Neural crest cell (in vitro differentiated cells): ENCODE measurements at regions not wholly inside any gene's neighbourhood (a gene's known extent, or its start where the extent isn't known, plus 50 kb on each side); places are given as distances from the start of the nearest gene placed in this dataset.

ENCODE experiments used
- DNase-seq: peaks from one replicate; pipeline ENCODE4 v3.0.0; 2021; ENCODE audit warnings: low read depth, mixed read lengths, low spot score
- H3K27ac Mint-ChIP-seq: one replicate; pipeline ENCODE4 v1.8.0; 2021; ENCODE audit warnings: mild to moderate bottlenecking, mixed read lengths; ENCODE audit not compliant: unreplicated experiment
- H3K27me3 Mint-ChIP-seq: 2 replicates; pipeline ENCODE4 v1.8.0; 2021; ENCODE audit warnings: low read depth, mild to moderate bottlenecking, mixed read lengths
- H3K36me3 Mint-ChIP-seq: 2 replicates; pipeline ENCODE4 v1.8.0; 2021; ENCODE audit warnings: low read depth, mild to moderate bottlenecking, mixed read lengths
- H3K4me1 Mint-ChIP-seq: 2 replicates; pipeline ENCODE4 v1.8.0; 2021; ENCODE audit warnings: mixed read lengths
- H3K4me3 Mint-ChIP-seq: one replicate; pipeline ENCODE4 v1.8.0; 2021; ENCODE audit warnings: mild to moderate bottlenecking, mixed read lengths
- H3K9me3 Mint-ChIP-seq: 2 replicates; pipeline ENCODE4 v1.8.0; 2021; ENCODE audit warnings: mixed read lengths
- TF ChIP-seq, protein P1 (sequence below): fragments of 200-600 bp; sonication (generic); conservative IDR thresholded peaks from 2 replicates; pipeline ENCODE4 v1.5.0; 2021; ENCODE audit warnings: antibody characterized with exemption, mild to moderate bottlenecking

DNA sequence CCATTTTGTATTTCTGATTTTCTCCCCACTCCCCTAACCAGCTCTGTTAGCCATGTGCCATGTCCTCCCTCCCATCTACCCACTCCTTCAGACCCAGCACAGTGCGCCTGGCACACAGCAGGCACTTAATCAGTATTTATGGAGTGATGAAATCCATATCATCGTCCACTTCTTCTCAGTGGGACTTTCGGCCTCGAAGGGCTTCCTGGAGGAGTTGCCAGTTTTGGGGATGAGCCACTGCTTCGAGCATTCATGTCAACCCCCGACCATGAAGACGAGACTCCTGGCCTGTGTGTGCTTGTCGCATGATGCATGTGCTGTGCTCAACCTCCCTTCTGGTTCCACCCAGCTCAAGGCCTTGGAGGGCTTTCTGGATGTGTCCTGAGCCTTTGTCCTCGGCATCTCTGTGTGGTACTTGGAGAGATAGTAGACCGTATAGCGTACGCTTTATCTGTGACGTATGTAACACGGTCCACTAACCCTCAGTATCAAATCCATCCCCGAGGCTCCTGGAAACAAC is 119.5 kb upstream of the RTL1 start:
- Mint-ChIP-seq H3K9me3 (peaks cover 12% of the 10 kb centered on the region), H3K36me3 (peaks cover 2% of the 10 kb centered on the region), H3K27ac (no peak overlapping the region), H3K27me3 (no peaks in the 10 kb centered on the region), H3K4me1 (no peaks in the 10 kb centered on the region), H3K4me3 (no peak overlapping the region)
- TF ChIP-seq, protein P1, sequence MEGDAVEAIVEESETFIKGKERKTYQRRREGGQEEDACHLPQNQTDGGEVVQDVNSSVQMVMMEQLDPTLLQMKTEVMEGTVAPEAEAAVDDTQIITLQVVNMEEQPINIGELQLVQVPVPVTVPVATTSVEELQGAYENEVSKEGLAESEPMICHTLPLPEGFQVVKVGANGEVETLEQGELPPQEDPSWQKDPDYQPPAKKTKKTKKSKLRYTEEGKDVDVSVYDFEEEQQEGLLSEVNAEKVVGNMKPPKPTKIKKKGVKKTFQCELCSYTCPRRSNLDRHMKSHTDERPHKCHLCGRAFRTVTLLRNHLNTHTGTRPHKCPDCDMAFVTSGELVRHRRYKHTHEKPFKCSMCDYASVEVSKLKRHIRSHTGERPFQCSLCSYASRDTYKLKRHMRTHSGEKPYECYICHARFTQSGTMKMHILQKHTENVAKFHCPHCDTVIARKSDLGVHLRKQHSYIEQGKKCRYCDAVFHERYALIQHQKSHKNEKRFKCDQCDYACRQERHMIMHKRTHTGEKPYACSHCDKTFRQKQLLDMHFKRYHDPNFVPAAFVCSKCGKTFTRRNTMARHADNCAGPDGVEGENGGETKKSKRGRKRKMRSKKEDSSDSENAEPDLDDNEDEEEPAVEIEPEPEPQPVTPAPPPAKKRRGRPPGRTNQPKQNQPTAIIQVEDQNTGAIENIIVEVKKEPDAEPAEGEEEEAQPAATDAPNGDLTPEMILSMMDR: no peak
- DNase-seq: no peak

DNA sequence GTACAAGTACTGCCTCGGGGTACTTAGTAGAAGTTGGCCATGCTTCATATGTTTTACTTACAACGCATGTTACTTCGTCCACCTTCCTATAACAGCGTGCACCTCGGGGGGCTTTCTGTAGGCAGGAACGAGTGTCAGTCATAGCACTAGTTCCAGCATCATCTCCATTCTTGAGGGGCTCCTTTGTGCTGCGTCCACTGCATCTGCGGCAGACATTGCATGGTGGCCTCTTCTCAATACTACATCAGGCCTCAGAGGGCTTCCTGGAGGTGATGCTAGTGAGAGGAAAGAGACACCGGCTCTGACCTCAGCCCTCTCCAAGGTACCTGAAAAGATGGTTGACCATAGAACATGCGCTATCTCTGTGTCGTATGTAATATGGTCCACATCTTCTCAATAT is 121.2 kb upstream of the RTL1 start:
- H3K9me3 Mint-ChIP-seq: peaks cover 7% of the 10 kb centered on the region
- no peaks in the 10 kb centered on the region for H3K4me1 Mint-ChIP-seq
- no peaks in the 10 kb centered on the region for H3K27me3 Mint-ChIP-seq
- H3K36me3 Mint-ChIP-seq: peaks cover 2% of the 10 kb centered on the region
- no peak overlapping the region for H3K4me3 Mint-ChIP-seq
- TF ChIP-seq, protein P1: no peak
- no peak for DNase-seq
- no peak overlapping the region for H3K27ac Mint-ChIP-seq

DNA sequence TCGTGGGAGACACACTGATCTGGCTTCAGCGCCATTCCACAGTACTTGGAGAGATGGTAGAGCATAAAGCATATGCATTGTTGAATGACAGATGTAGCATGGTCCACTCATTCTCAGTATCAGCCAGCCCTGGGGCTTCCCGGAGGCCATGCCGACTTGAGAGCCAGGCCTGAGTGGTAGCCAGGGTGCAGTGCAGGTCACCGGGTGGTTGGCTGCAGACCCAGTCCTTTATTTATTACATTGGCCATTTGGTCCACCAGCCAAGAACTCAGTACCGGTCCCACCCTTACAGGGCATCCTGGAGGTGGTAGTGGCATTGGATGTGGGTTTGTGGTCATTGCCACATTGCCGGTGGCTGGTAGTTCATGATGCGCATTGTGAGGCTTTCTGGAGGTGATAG is 121.6 kb upstream of the RTL1 start:
- Mint-ChIP-seq H3K4me1 (no peaks in the 10 kb centered on the region), H3K36me3 (no peaks in the 10 kb centered on the region), H3K27ac (no peak overlapping the region), H3K9me3 (peaks cover 7% of the 10 kb centered on the region), H3K27me3 (no peaks in the 10 kb centered on the region), H3K4me3 (no peak overlapping the region)
- TF ChIP-seq, protein P1: no peak
- no peak for DNase-seq

DNA sequence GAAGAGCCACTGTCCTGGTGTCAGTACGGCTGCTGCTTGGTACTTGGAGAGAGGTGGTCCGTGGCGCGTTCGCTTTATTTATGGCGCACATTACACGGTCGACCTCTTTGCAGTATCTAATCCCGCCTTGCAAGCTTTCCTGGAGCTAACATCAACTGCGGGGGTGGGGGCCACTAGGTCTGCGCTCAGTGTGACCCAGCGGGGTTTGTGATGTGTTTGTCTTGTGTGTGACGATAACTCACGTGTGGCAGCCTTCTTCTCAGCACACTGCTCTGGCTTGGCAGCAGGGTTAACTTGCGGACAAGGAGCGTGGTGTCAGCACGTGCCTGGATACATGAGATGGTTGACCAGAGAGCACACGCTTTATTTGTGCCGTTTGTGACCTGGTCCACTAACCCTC is 122.2 kb upstream of the RTL1 start:
- Mint-ChIP-seq H3K27me3 (no peaks in the 10 kb centered on the region), H3K4me1 (no peaks in the 10 kb centered on the region), H3K36me3 (no peaks in the 10 kb centered on the region), H3K4me3 (no peak overlapping the region), H3K9me3 (peaks cover 4% of the 10 kb centered on the region), H3K27ac (no peak overlapping the region)
- DNase-seq: no peak
- TF ChIP-seq, protein P1: no peak

DNA sequence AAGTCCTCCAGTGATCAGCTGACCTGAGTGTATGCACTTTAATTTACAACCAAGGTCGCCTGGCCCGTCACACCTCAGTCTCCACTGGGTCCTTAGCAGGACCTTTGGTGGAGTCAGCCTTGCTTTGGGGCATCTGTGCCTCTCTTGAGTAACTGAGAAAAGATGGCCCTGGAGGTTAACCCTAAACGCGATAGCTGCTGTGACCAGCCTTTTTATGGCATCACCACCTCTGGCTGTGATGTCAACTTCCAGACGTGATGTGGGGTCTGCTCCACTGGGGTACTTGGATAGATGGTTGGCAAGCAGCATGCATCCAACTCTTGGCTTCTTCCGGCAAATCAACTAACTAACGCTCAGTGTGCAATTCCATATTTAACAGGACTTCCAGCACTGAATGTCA is 122.8 kb upstream of the RTL1 start:
- DNase-seq: no peak
- TF ChIP-seq, protein P1: no peak
- H3K4me1 Mint-ChIP-seq: no peaks in the 10 kb centered on the region
- no peaks in the 10 kb centered on the region for H3K36me3 Mint-ChIP-seq
- H3K27me3 Mint-ChIP-seq: no peaks in the 10 kb centered on the region
- no peak overlapping the region for H3K4me3 Mint-ChIP-seq
- H3K27ac Mint-ChIP-seq: no peak overlapping the region
- H3K9me3 Mint-ChIP-seq: no peaks in the 10 kb centered on the region

DNA sequence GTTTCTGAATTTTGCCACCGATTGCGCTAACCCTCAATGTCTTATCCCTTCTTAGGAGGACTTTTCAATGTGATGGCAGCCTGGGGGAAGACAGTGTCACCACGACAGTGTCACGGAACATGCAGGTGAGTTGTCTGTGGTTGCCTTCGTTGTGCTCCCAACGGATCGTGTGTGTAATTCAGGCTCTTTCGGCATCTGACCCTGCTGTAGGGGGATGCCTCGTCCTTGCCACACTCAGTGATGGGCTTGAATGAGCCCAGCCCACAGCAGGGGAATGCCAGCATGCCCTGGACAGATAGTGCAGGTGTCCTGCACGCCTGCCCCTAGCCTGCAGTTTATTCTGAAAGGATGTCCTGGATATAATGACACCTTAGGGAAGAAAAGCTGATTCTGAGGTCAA is 123.8 kb upstream of the RTL1 start:
- no peaks in the 10 kb centered on the region for H3K36me3 Mint-ChIP-seq
- H3K27me3 Mint-ChIP-seq: no peaks in the 10 kb centered on the region
- H3K4me3 Mint-ChIP-seq: no peak overlapping the region
- TF ChIP-seq, protein P1: no peak
- no peaks in the 10 kb centered on the region for H3K4me1 Mint-ChIP-seq
- no peak for DNase-seq
- no peaks in the 10 kb centered on the region for H3K9me3 Mint-ChIP-seq
- no peak overlapping the region for H3K27ac Mint-ChIP-seq
